Activated CD8-positive, alpha-beta memory T cell treated with anti-CD3 and anti-CD28 coated beads, Interleukin-2, amount 10 ng/mL, durations not matched to agents 7 days and 5 days (primary cell): ENCODE measurements at regions not wholly inside any gene's neighbourhood (a gene's known extent, or its start where the extent isn't known, plus 50 kb on each side); places are given as distances from the start of the nearest gene placed in this dataset.

Source experiments
- ATAC-seq: fragments of 150-1000 bp; cut with Tn5 transposase; one replicate; pipeline ENCODE4 v1.10.0; 2021; ENCODE audit warnings: moderate library complexity
- CTCF ChIA-PET: fragments of 350-600 bp; sonication (Branson Sonifier 250); formaldehyde crosslinking; loops from one replicate; lab custom pipeline; 2021; ENCODE audit warnings: antibody characterized with exemption; lab: Charles Lee
- DNase-seq: peaks from one replicate; pipeline ENCODE4 v3.0.0-alpha.2; 2020
- H3K27ac Mint-ChIP-seq: one replicate; pipeline ENCODE4 v1.8.0; 2021; ENCODE audit warnings: mild to moderate bottlenecking, mixed read lengths
- H3K27me3 Mint-ChIP-seq: one replicate; pipeline ENCODE4 v1.8.0; 2021; ENCODE audit warnings: mixed read lengths
- H3K36me3 Mint-ChIP-seq: one replicate; pipeline ENCODE4 v1.8.0; 2021; ENCODE audit warnings: mild to moderate bottlenecking, mixed read lengths
- H3K4me1 Mint-ChIP-seq: one replicate; pipeline ENCODE4 v1.8.0; 2021; ENCODE audit warnings: mixed read lengths
- H3K4me3 Mint-ChIP-seq: one replicate; pipeline ENCODE4 v1.8.0; 2021; ENCODE audit warnings: mild to moderate bottlenecking, moderate library complexity, mixed read lengths
- H3K9me3 Mint-ChIP-seq: one replicate; pipeline ENCODE4 v1.8.0; 2022; ENCODE audit warnings: low read depth, mixed read lengths

DNA sequence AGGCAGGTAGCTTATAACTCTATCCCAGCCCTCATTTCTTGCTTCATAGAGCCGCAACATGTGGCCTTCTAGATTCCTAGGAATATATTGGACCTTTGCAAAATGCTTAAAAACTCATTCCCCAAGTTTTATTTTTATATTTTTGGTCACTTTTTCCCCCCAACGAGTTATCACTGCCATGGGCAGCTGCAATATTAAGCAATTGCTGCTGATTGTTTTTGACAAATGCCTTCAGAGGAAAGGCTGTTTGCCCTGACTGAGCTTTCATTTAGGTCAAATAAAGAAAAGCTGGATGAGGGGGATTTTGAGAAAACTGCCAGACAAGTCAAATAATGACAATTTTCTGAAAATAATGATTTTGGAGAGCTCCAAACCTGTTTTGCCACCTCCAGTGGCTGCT is 976.9 kb upstream of the MBL2 start:
- no peaks in the 10 kb centered on the region for H3K36me3 Mint-ChIP-seq
- H3K27me3 Mint-ChIP-seq: no peaks in the 10 kb centered on the region
- no peaks in the 10 kb centered on the region for H3K4me1 Mint-ChIP-seq
- ATAC-seq (no peak), DNase-seq (no peak)
- CTCF ChIA-PET: no interaction called here
- no peak overlapping the region for H3K4me3 Mint-ChIP-seq
- peaks cover 9% of the 10 kb centered on the region for H3K9me3 Mint-ChIP-seq
- no peak overlapping the region for H3K27ac Mint-ChIP-seq

DNA sequence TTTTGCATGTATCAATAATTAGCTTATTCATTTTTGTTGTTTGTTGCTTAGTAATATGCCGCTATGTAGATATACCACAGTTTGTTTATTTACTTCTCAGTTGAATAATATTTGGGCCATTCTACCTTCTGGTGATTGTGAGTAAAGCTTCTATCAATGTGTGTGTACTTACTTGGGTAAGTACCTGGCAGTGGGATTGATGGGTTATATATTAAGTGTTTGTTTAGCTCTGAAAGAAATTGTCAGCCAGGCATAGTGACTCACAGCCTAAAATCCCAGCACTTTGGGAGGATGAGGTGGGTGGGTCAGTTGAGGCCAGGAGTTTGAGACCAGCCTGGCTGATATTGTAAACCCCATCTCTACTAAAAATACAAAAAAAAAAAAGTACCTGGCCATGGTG is 975.7 kb upstream of the MBL2 start:
- CTCF ChIA-PET: no interaction called here
- Mint-ChIP-seq H3K4me1 (no peaks in the 10 kb centered on the region), H3K4me3 (no peak overlapping the region), H3K9me3 (peaks cover 9% of the 10 kb centered on the region), H3K36me3 (no peaks in the 10 kb centered on the region), H3K27ac (no peak overlapping the region), H3K27me3 (no peaks in the 10 kb centered on the region)
- DNase-seq (no peak), ATAC-seq (no peak)

DNA sequence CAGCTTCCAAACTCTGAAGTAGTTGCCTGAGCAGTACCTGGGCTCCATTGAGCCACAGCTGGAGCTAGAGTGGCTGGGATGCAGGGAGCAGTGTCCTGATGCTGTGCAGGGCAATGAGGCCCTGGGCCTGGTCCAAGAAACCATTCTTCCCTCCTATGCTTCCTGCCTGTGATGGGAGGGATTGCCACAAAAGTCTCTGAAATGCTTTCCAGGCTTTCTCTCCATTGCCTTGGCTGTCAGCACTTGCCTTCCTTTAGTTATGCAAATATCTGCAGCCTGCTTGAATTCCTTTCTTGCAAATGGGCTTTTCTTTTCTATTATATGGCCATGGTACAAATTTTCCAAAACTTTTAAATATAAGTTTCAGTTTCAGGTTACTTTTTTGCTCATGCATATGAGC is 972.2 kb upstream of the MBL2 start:
- no peaks in the 10 kb centered on the region for H3K27me3 Mint-ChIP-seq
- no peak overlapping the region for H3K4me3 Mint-ChIP-seq
- DNase-seq (no peak), ATAC-seq (no peak)
- peaks cover 9% of the 10 kb centered on the region for H3K9me3 Mint-ChIP-seq
- H3K27ac Mint-ChIP-seq: no peak overlapping the region
- no peaks in the 10 kb centered on the region for H3K36me3 Mint-ChIP-seq
- CTCF ChIA-PET: no interaction called here
- no peaks in the 10 kb centered on the region for H3K4me1 Mint-ChIP-seq

DNA sequence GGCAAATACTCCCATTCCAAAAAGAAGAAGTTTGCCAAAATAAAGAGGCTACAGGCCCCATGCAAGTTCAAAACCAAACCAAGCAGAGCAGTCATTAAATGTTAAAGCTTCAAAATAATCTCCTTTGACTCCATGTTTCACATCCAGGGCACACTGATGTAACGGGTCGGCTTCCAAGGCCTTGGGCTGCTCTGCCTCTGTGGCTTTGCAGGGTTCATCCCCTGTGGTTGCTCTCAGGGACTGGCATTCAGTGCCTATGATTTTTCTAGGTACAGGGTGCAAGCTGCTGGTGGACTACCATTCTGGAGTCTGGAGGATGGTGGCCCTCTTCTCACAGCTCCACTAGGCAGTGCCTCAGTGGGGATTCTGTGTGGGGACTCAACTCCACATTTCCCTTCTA is 971.6 kb upstream of the MBL2 start:
- CTCF ChIA-PET: no interaction called here
- ATAC-seq (no peak), DNase-seq (no peak)
- Mint-ChIP-seq H3K4me1 (no peaks in the 10 kb centered on the region), H3K9me3 (peaks cover 9% of the 10 kb centered on the region), H3K4me3 (no peak overlapping the region), H3K27ac (no peak overlapping the region), H3K36me3 (no peaks in the 10 kb centered on the region), H3K27me3 (no peaks in the 10 kb centered on the region)

DNA sequence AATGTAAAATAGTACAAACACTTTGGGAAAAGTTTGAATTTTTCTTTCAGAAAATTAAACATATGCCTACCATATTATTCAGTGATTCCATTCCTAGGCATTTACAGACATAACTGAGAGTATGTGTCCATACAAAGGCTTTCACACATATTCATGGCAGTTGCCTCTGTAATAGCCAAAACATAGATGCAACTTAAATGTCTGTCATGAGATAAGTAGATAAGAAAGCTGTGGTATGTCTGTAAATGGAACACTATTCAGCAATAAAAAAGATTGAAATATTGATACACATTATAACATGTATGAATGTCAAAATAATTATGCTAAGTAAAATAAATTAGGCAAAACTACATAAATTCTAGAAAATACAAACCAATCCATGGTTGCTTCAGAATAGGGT is 964.5 kb upstream of the MBL2 start:
- no peaks in the 10 kb centered on the region for H3K36me3 Mint-ChIP-seq
- H3K4me1 Mint-ChIP-seq: no peaks in the 10 kb centered on the region
- no peak overlapping the region for H3K4me3 Mint-ChIP-seq
- no peak overlapping the region for H3K27ac Mint-ChIP-seq
- H3K27me3 Mint-ChIP-seq: no peaks in the 10 kb centered on the region
- no peak for ATAC-seq
- CTCF ChIA-PET: no interaction called here
- H3K9me3 Mint-ChIP-seq: peaks cover 4% of the 10 kb centered on the region
- no peak for DNase-seq

DNA sequence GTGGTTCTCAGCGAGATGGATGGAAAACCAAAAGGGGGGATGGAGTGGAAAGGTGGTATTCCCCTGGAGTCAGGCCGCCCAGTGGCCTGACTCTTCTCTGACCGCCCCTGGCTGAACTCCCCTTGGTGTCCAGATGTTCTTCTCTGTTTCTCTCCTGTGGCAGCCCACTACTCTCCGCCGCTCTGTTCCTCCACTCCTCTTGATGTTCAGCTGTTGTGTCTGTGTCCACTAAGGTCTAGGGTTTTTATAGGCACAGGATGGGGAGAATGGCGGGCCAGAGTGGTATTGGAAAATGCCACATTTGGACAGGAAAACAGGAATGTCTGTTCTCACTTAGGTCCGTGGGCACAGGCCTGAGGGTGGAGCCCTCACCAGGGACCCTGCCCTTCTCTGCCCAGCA is 954.3 kb upstream of the MBL2 start:
- DNase-seq (no peak), ATAC-seq (no peak)
- H3K27ac Mint-ChIP-seq: no peak overlapping the region
- no peak overlapping the region for H3K4me3 Mint-ChIP-seq
- no peaks in the 10 kb centered on the region for H3K27me3 Mint-ChIP-seq
- H3K36me3 Mint-ChIP-seq: no peaks in the 10 kb centered on the region
- CTCF ChIA-PET: no interaction called here
- H3K9me3 Mint-ChIP-seq: peaks cover 11% of the 10 kb centered on the region
- H3K4me1 Mint-ChIP-seq: no peaks in the 10 kb centered on the region

DNA sequence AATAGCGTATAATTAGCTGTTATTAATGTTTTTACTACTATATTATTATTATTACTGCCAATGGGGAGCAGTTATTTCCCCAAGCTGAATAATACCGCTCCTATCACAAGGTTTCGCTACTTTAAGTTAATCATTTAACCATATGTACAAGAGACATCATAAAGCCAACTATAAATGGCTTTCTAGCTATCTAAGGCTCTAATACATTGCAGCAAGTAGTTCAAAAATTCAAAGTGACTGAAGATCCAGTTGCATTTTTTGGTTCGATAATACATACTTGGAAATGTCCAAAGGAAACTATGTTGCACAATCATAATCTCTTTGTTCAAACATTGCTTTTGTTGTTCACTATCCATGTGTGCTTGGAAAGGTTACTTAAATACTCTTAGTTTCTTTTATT is 952.0 kb upstream of the MBL2 start:
- ATAC-seq: no peak
- Mint-ChIP-seq H3K27me3 (no peaks in the 10 kb centered on the region), H3K27ac (no peak overlapping the region), H3K36me3 (no peaks in the 10 kb centered on the region), H3K4me3 (no peak overlapping the region), H3K4me1 (no peaks in the 10 kb centered on the region), H3K9me3 (peaks cover 10% of the 10 kb centered on the region)
- no peak for DNase-seq
- CTCF ChIA-PET: no interaction called here

DNA sequence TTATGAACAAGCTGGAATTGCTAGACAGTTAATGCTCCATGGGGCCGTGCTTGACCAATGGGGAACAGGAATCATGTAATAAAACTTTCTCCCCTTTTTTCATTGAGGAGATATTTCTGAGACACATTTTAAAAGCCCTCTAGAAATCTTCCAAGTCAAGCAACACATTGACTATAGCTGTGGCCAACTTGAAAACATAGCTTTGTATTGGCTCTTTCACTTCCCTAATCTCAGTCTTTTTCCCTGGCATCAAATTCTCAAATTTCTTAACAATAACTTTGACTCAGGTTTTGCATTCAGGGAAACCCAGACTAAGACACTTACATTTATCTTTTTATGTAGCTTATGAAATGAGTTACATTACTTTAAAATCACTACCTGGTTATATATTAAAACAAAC is 947.1 kb upstream of the MBL2 start:
- CTCF ChIA-PET: no interaction called here
- no peak overlapping the region for H3K27ac Mint-ChIP-seq
- H3K27me3 Mint-ChIP-seq: no peaks in the 10 kb centered on the region
- no peak for ATAC-seq
- DNase-seq: no peak
- no peaks in the 10 kb centered on the region for H3K4me1 Mint-ChIP-seq
- no peak overlapping the region for H3K4me3 Mint-ChIP-seq
- peaks cover 6% of the 10 kb centered on the region for H3K9me3 Mint-ChIP-seq
- H3K36me3 Mint-ChIP-seq: no peaks in the 10 kb centered on the region

DNA sequence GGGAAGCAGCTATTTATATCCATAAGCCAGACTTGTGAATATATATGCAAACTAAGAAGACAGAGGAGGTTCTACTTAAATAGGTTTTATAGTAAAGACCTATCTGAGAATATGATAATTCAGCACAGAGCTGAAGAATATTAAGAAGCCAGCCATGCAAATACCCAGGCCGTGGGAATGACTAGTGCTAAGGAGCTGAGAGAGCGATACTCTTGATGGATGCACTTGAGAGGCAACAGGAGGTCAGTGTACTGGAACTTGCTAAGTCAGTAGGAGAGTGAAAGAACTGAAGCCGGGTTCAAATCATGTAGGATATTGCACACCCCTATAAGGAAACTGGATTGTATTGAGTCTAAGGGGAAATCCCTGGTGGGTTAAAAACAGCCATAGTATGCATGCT is 943.6 kb upstream of the MBL2 start:
- ATAC-seq (no peak), DNase-seq (no peak)
- Mint-ChIP-seq H3K27me3 (no peaks in the 10 kb centered on the region), H3K4me1 (no peaks in the 10 kb centered on the region), H3K4me3 (no peak overlapping the region), H3K36me3 (no peaks in the 10 kb centered on the region), H3K27ac (no peak overlapping the region), H3K9me3 (peaks cover 2% of the 10 kb centered on the region)
- CTCF ChIA-PET: no interaction called here

DNA sequence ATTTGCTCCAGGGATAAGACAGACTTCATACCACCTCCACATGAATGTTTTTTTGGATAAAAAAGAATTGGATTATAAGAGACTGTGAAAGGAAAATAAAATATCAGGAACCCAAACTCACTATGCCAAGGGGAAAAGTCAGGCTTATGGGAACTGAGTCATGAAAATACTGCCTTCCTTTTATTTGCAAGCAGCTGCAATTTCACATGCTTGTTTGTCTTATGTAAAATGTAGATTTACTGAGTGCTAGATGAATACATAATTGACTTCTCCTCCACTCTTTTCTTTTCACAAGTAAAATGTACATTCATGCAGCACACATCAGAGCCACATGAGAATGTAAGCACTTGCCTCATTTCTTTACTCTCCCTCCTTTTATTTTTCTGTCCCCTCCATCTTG is 940.8 kb upstream of the MBL2 start:
- no peaks in the 10 kb centered on the region for H3K4me1 Mint-ChIP-seq
- peaks cover 7% of the 10 kb centered on the region for H3K9me3 Mint-ChIP-seq
- H3K27me3 Mint-ChIP-seq: no peaks in the 10 kb centered on the region
- no peak overlapping the region for H3K27ac Mint-ChIP-seq
- H3K36me3 Mint-ChIP-seq: no peaks in the 10 kb centered on the region
- no peak for ATAC-seq
- CTCF ChIA-PET: no interaction called here
- H3K4me3 Mint-ChIP-seq: no peak overlapping the region
- no peak for DNase-seq

DNA sequence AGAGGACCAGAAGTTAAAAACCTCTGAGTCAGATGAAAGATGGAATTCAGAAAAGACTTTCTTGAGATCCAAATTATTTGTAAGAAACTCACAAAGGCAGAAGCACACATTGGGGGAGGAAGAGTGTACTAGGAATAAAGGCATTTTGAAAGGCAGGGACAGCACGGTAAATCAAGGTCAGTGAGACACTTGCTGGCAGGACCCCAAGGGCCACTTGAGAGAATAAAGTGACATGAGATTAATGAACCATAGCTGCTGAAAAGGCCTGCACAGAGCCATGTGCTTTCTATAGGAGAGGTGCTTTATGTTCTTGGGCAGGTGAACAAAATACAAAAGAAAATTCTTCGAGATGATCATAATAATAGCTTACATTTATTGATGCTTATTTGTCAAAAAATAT is 929.9 kb upstream of the MBL2 start:
- CTCF ChIA-PET: no interaction called here
- H3K27me3 Mint-ChIP-seq: no peaks in the 10 kb centered on the region
- no peaks in the 10 kb centered on the region for H3K36me3 Mint-ChIP-seq
- ATAC-seq (no peak), DNase-seq (no peak)
- peaks cover 18% of the 10 kb centered on the region for H3K9me3 Mint-ChIP-seq
- no peak overlapping the region for H3K4me3 Mint-ChIP-seq
- no peak overlapping the region for H3K27ac Mint-ChIP-seq
- no peaks in the 10 kb centered on the region for H3K4me1 Mint-ChIP-seq

DNA sequence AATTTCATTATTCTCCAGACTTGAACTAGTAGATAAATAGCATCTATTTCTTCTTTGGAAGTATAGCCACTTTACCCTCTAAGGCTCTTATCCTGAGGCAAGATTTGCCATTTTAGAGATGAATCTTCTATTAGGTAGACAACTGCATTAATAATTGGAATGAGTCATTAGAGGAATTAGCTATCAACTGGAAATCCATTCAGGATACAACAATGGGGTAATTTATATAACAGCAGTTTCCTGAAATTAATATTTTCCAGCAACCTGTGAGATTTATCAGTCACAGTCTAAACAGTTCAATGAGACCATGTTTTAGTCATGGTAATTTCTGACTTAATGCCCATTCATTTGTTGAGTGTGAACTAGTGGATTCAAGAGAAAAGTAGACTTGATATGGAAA is 928.6 kb upstream of the MBL2 start:
- CTCF ChIA-PET: no interaction called here
- Mint-ChIP-seq H3K4me3 (no peak overlapping the region), H3K27ac (no peak overlapping the region), H3K9me3 (peaks cover 13% of the 10 kb centered on the region), H3K36me3 (no peaks in the 10 kb centered on the region), H3K27me3 (no peaks in the 10 kb centered on the region), H3K4me1 (no peaks in the 10 kb centered on the region)
- no peak for DNase-seq
- ATAC-seq: no peak

DNA sequence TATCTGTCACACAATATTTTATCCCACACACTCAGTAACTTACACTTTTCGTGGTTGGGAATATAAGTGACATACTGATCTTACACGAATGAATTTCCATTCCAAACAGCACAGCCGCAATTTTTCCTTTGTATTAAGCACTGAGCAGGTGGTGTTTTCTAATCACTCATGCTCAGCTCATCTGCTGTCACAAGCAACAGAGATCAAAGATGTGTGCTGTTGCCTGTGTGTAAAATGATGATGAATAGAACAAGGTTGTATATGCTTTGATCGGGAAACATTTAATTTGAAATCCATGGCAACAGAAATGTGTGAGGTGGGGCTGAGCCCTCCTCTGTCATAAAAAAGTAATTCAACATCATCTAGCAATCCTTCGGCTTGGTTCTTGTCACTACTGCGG is 927.7 kb upstream of the MBL2 start:
- no peaks in the 10 kb centered on the region for H3K27me3 Mint-ChIP-seq
- H3K36me3 Mint-ChIP-seq: no peaks in the 10 kb centered on the region
- peaks cover 13% of the 10 kb centered on the region for H3K9me3 Mint-ChIP-seq
- H3K4me1 Mint-ChIP-seq: no peaks in the 10 kb centered on the region
- ATAC-seq (no peak), DNase-seq (no peak)
- CTCF ChIA-PET: no interaction called here
- no peak overlapping the region for H3K27ac Mint-ChIP-seq
- no peak overlapping the region for H3K4me3 Mint-ChIP-seq

DNA sequence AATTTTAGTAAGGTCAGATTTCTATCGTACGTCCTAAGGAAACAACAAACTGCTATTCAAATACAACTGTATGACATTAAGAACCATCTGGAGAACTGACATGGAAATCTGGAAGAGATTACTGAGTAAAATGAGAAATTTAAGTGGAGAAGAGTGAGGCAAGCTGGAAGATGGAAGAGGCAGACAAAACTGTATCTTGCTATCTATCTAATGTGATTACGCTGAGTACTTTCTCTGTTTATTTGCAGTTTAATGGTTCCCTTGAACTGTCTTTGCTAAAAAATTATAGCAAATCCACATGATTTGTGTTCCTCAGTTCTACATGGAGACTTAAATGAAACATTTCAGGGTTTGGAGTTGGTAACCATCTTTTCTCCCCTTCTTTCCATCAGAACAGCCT is 927.1 kb upstream of the MBL2 start:
- Mint-ChIP-seq H3K4me3 (no peak overlapping the region), H3K9me3 (peaks cover 13% of the 10 kb centered on the region), H3K4me1 (no peaks in the 10 kb centered on the region), H3K36me3 (no peaks in the 10 kb centered on the region), H3K27ac (no peak overlapping the region), H3K27me3 (no peaks in the 10 kb centered on the region)
- no peak for DNase-seq
- no peak for ATAC-seq
- CTCF ChIA-PET: no interaction called here

DNA sequence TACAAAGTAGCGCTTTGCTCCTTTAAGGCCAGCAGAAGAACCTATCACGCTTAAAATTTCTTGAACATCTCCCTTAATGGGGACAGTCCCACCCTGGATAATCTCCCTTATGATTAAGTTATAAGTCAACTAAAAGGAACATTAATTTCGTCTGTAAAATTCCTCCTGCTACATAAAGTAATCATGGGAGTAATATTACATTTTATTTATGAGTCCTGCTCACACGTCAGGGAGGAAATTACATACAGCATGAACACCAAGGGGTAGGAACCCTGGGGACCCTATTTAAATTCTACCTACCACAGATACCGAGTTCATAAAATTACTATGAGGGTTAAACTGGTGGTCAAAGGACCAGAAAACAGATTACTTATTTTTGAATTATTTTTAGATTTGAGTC is 926.6 kb upstream of the MBL2 start:
- no peak overlapping the region for H3K27ac Mint-ChIP-seq
- no peaks in the 10 kb centered on the region for H3K36me3 Mint-ChIP-seq
- no peaks in the 10 kb centered on the region for H3K4me1 Mint-ChIP-seq
- H3K4me3 Mint-ChIP-seq: no peak overlapping the region
- no peaks in the 10 kb centered on the region for H3K27me3 Mint-ChIP-seq
- CTCF ChIA-PET: no interaction called here
- no peak for ATAC-seq
- H3K9me3 Mint-ChIP-seq: peaks cover 13% of the 10 kb centered on the region
- no peak for DNase-seq
